IgD-negative memory B cell (primary cell): ENCODE measurements at regions not wholly inside any gene's neighbourhood (a gene's known extent, or its start where the extent isn't known, plus 50 kb on each side); places are given as distances from the start of the nearest gene placed in this dataset.

Source experiments
- H3K27ac Mint-ChIP-seq, 3 donors: one replicate each; pipeline ENCODE4 v1.8.0; 2020 to 2022; ENCODE audit warnings: mild to moderate bottlenecking in 3 of 3, mixed read lengths in 3 of 3, moderate library complexity in 1 of 3
- H3K27me3 Mint-ChIP-seq: one replicate; pipeline ENCODE4 v1.8.0; 2021; ENCODE audit warnings: mixed read lengths
- H3K36me3 Mint-ChIP-seq: one replicate; pipeline ENCODE4 v1.8.0; 2020; ENCODE audit warnings: mild to moderate bottlenecking, mixed read lengths
- H3K4me1 Mint-ChIP-seq, 3 donors: one replicate each; pipeline ENCODE4 v1.8.0; 2020 to 2022; ENCODE audit warnings: mixed read lengths in 3 of 3, mild to moderate bottlenecking in 1 of 3
- H3K4me3 Mint-ChIP-seq, 4 donors: one replicate each; pipeline ENCODE4 v1.8.0; 2020 to 2022; ENCODE audit warnings: mild to moderate bottlenecking in 4 of 4, mixed read lengths in 4 of 4, moderate library complexity in 3 of 4
- H3K9me3 Mint-ChIP-seq, 3 donors: one replicate each; pipeline ENCODE4 v1.8.0; 2020 to 2021; ENCODE audit warnings: mixed read lengths in 3 of 3, mild to moderate bottlenecking in 1 of 3

GRCh38 chr7:41885078-41885477, 182.2 kb upstream of the INHBA start:
- Mint-ChIP-seq H3K27me3 (peaks cover 2% of the 10 kb centered on the region), H3K4me3 (peak overlapping the region in 1 of 4 donors; percentile 58), H3K9me3 (no peaks in the 10 kb centered on the region), H3K36me3 (peaks cover 2% of the 10 kb centered on the region), H3K27ac (no peak overlapping the region), H3K4me1 (peaks cover 34 to 56% (median 53%) of the 10 kb centered on the region in 3 donors)

GRCh38 chr7:41882745-41883420, 180.0 kb upstream of the INHBA start:
- H3K27ac Mint-ChIP-seq = peak overlapping the region; percentile 82 to 98 (median 98)

GRCh38 chr7:41882256-41882655, 179.4 kb upstream of the INHBA start:
- no peaks in the 10 kb centered on the region for H3K9me3 Mint-ChIP-seq
- no peaks in the 10 kb centered on the region for H3K27me3 Mint-ChIP-seq
- peaks cover 34 to 46% (median 38%) of the 10 kb centered on the region in 3 donors for H3K4me1 Mint-ChIP-seq

More at GRCh38 chr7:41882745-41883420, 180.0 kb upstream of the INHBA start:
- Mint-ChIP-seq H3K4me1 (peaks cover 35 to 49% (median 44%) of the 10 kb centered on the region in 3 donors), H3K4me3 (peak overlapping the region; percentile 14 to 96 (median 81)), H3K9me3 (no peaks in the 10 kb centered on the region), H3K27me3 (no peaks in the 10 kb centered on the region), H3K36me3 (peaks cover 2% of the 10 kb centered on the region)

GRCh38 chr7:41881331-41882130, 178.6 kb upstream of the INHBA start:
- H3K27me3 Mint-ChIP-seq = no peaks in the 10 kb centered on the region

More at GRCh38 chr7:41882256-41882655, 179.4 kb upstream of the INHBA start:
- H3K27ac Mint-ChIP-seq = peak overlapping the region; percentile 82 to 98 (median 98)
- peak overlapping the region; percentile 69 to 96 (median 86) for H3K4me3 Mint-ChIP-seq
- H3K36me3 Mint-ChIP-seq = peaks cover 2% of the 10 kb centered on the region

GRCh38 chr7:41880107-41880506, 177.2 kb upstream of the INHBA start:
- H3K36me3 Mint-ChIP-seq = peaks cover 2% of the 10 kb centered on the region
- H3K9me3 Mint-ChIP-seq = no peaks in the 10 kb centered on the region
- peak overlapping the region in 2 of 3 donors; percentile 61 to 98 for H3K27ac Mint-ChIP-seq
- no peaks in the 10 kb centered on the region for H3K27me3 Mint-ChIP-seq
- peak overlapping the region in 1 of 4 donors; percentile 2 for H3K4me3 Mint-ChIP-seq
- H3K4me1 Mint-ChIP-seq = peaks cover 30 to 44% (median 32%) of the 10 kb centered on the region in 3 donors

More at GRCh38 chr7:41881331-41882130, 178.6 kb upstream of the INHBA start:
- Mint-ChIP-seq H3K36me3 (peaks cover 2% of the 10 kb centered on the region), H3K27ac (peak overlapping the region; percentile 82 to 98 (median 98)), H3K4me1 (peaks cover 32 to 46% (median 37%) of the 10 kb centered on the region in 3 donors), H3K4me3 (peak overlapping the region; percentile 69 to 96 (median 86)), H3K9me3 (no peaks in the 10 kb centered on the region)

GRCh38 chr7:41879403-41879802, 176.5 kb upstream of the INHBA start:
- peak overlapping the region in 2 of 3 donors; percentile 61 to 92 for H3K27ac Mint-ChIP-seq
- peak overlapping the region in 1 of 4 donors; percentile 2 for H3K4me3 Mint-ChIP-seq
- H3K27me3 Mint-ChIP-seq = no peaks in the 10 kb centered on the region
- H3K9me3 Mint-ChIP-seq = peaks cover 0 to 1% (median 0%) of the 10 kb centered on the region in 3 donors
- H3K4me1 Mint-ChIP-seq = peaks cover 24 to 38% (median 28%) of the 10 kb centered on the region in 3 donors
- peaks cover 2% of the 10 kb centered on the region for H3K36me3 Mint-ChIP-seq

GRCh38 chr7:41878309-41879295, 175.7 kb upstream of the INHBA start:
- H3K4me1 Mint-ChIP-seq = peaks cover 24 to 41% (median 28%) of the 10 kb centered on the region in 3 donors
- no peaks in the 10 kb centered on the region for H3K27me3 Mint-ChIP-seq
- H3K4me3 Mint-ChIP-seq = no peak overlapping the region
- H3K36me3 Mint-ChIP-seq = peaks cover 2% of the 10 kb centered on the region
- H3K9me3 Mint-ChIP-seq = peaks cover 0 to 1% (median 0%) of the 10 kb centered on the region in 3 donors
- H3K27ac Mint-ChIP-seq = peak overlapping the region in 1 of 3 donors; percentile 61

GRCh38 chr7:41877118-41877517, 174.2 kb upstream of the INHBA start:
- peaks cover 0 to 1% (median 0%) of the 10 kb centered on the region in 3 donors for H3K9me3 Mint-ChIP-seq
- H3K4me3 Mint-ChIP-seq = no peak overlapping the region
- no peak overlapping the region for H3K27ac Mint-ChIP-seq
- no peaks in the 10 kb centered on the region for H3K27me3 Mint-ChIP-seq
- peaks cover 2% of the 10 kb centered on the region for H3K36me3 Mint-ChIP-seq
- peaks cover 14 to 28% (median 18%) of the 10 kb centered on the region in 3 donors for H3K4me1 Mint-ChIP-seq

- H3K27ac Mint-ChIP-seq = peak overlapping the region in 1 of 3 donors; percentile 18
- no peak overlapping the region for H3K4me3 Mint-ChIP-seq
These were observed 172.6 kb upstream of the INHBA start for GRCh38 chr7:41875513-41875912.

GRCh38 chr7:41874201-41874785, 171.4 kb upstream of the INHBA start:
- Mint-ChIP-seq H3K36me3 (no peaks in the 10 kb centered on the region), H3K4me3 (no peak overlapping the region), H3K27ac (peak overlapping the region in 1 of 3 donors; percentile 18), H3K4me1 (peaks cover 0 to 19% (median 10%) of the 10 kb centered on the region in 3 donors), H3K9me3 (peaks cover 0 to 1% (median 0%) of the 10 kb centered on the region in 3 donors), H3K27me3 (no peaks in the 10 kb centered on the region)

More at GRCh38 chr7:41875513-41875912, 172.6 kb upstream of the INHBA start:
- Mint-ChIP-seq H3K36me3 (no peaks in the 10 kb centered on the region), H3K4me1 (peaks cover 5 to 18% (median 11%) of the 10 kb centered on the region in 3 donors), H3K9me3 (peaks cover 0 to 1% (median 0%) of the 10 kb centered on the region in 3 donors), H3K27me3 (no peaks in the 10 kb centered on the region)

- peaks cover 0 to 1% (median 0%) of the 10 kb centered on the region in 3 donors for H3K9me3 Mint-ChIP-seq
- no peak overlapping the region for H3K4me3 Mint-ChIP-seq
- no peak overlapping the region for H3K27ac Mint-ChIP-seq
- peaks cover 0 to 19% (median 10%) of the 10 kb centered on the region in 3 donors for H3K4me1 Mint-ChIP-seq
- H3K36me3 Mint-ChIP-seq = no peaks in the 10 kb centered on the region
- H3K27me3 Mint-ChIP-seq = no peaks in the 10 kb centered on the region
These were observed 170.9 kb upstream of the INHBA start for GRCh38 chr7:41873741-41874140.

GRCh38 chr7:41872966-41873365, 170.1 kb upstream of the INHBA start:
- Mint-ChIP-seq H3K9me3 (peaks cover 0 to 1% (median 0%) of the 10 kb centered on the region in 3 donors), H3K36me3 (no peaks in the 10 kb centered on the region), H3K4me3 (no peak overlapping the region), H3K27me3 (no peaks in the 10 kb centered on the region), H3K27ac (no peak overlapping the region), H3K4me1 (peaks cover 0 to 16% (median 10%) of the 10 kb centered on the region in 3 donors)

GRCh38 chr7:41870461-41871138, 167.7 kb upstream of the INHBA start:
- Mint-ChIP-seq H3K4me1 (peaks cover 4 to 13% (median 7%) of the 10 kb centered on the region in 3 donors), H3K9me3 (peaks cover 5 to 12% (median 6%) of the 10 kb centered on the region in 3 donors), H3K36me3 (no peaks in the 10 kb centered on the region), H3K27ac (no peak overlapping the region), H3K4me3 (no peak overlapping the region), H3K27me3 (no peaks in the 10 kb centered on the region)
